B cell (primary cell): ENCODE measurements at regions not wholly inside any gene's neighbourhood (a gene's known extent, or its start where the extent isn't known, plus 50 kb on each side); places are given as distances from the start of the nearest gene placed in this dataset.

Source experiments
- ATAC-seq: fragments of 200-7000 bp; cut with Tn5 transposase; one replicate; pipeline ENCODE4 v1.10.0; 2021; ENCODE audit warnings: low read depth, mild to moderate bottlenecking, moderate number of reproducible peaks, moderate library complexity
- CTCF ChIA-PET: fragments of 350-600 bp; sonication (Branson Sonifier 250); formaldehyde crosslinking; loops from one replicate; lab custom pipeline; 2021; ENCODE audit warnings: antibody characterized with exemption, inconsistent platforms; lab: Charles Lee
- POLR2A ChIA-PET: fragments of 350-600 bp; sonication (Branson Sonifier 250); formaldehyde crosslinking; loops from one replicate; lab custom pipeline; 2021; ENCODE audit warnings: antibody characterized with exemption; lab: Charles Lee
- DNase-seq: peaks from one replicate; pipeline ENCODE4 v3.0.0; 2013
- H2AFZ ChIP-seq: 2 replicates; pipeline ENCODE4 v1.6.1; 2012; ENCODE audit warnings: mild to moderate bottlenecking, low read depth, low read length; ENCODE audit not compliant: insufficient read depth, poor library complexity, severe bottlenecking
- H3K27ac ChIP-seq, 2 donors: 1 replicate in 1 of 2; 2 replicates in 1 of 2; pipeline ENCODE4 v1.5.1; 2012 to 2013; ENCODE audit warnings: low read length in 2 of 2, mild to moderate bottlenecking in 2 of 2, moderate library complexity in 1 of 2
- H3K27me3 ChIP-seq, 4 experiments: fragments of 200-600 bp in 1 of 4; sonication (generic) in 1 of 4; replicated peaks in 1 of 4; 1 replicate in 2 of 4; 2 replicates in 2 of 4; pipeline versions ENCODE4 v1.6.1 to v1.7.0; 2013 to 2016; ENCODE audit warnings: low read length in 3 of 4, mild to moderate bottlenecking in 2 of 4, mixed read lengths in 1 of 4, moderate library complexity in 1 of 4; ENCODE audit not compliant: insufficient read depth in 4 of 4, control insufficient read depth in 3 of 4; ENCODE audit errors: control extremely low read depth in 1 of 4
- H3K36me3 ChIP-seq, 2 experiments: replicated peaks in 1 of 2; 1 replicate in 1 of 2; 2 replicates in 1 of 2; pipeline versions ENCODE4 v1.6.1 to v1.7.1; 2013; ENCODE audit warnings: low read length in 1 of 2; ENCODE audit not compliant: insufficient read depth in 2 of 2, control insufficient read depth in 1 of 2; ENCODE audit errors: control extremely low read depth in 1 of 2, extremely low read depth in 1 of 2
- H3K4me1 ChIP-seq, 2 donors: fragments of 200-600 bp in 1 of 2; sonication (generic) in 1 of 2; 1 replicate in 1 of 2; 2 replicates in 1 of 2; pipeline versions ENCODE4 v1.5.1 to v1.6.1; 2013 to 2017; ENCODE audit warnings: low read length in 2 of 2; ENCODE audit not compliant: control insufficient read depth in 2 of 2, insufficient read depth in 2 of 2
- H3K4me2 ChIP-seq: replicated peaks from 2 replicates; pipeline ENCODE3; 2012; ENCODE audit warnings: mild to moderate bottlenecking, low read depth, low read length; ENCODE audit not compliant: poor library complexity, severe bottlenecking
- H3K4me3 ChIP-seq, 5 experiments: fragments of 200-600 bp in 1 of 5; sonication (generic) in 1 of 5; 1 replicate in 3 of 5; 2 replicates in 2 of 5; pipeline versions ENCODE4 v1.5.1 to v1.7.0; 2011 to 2016; ENCODE audit warnings: low read length in 4 of 5, mild to moderate bottlenecking in 4 of 5, low read depth in 2 of 5, control low read depth in 1 of 5, moderate library complexity in 1 of 5; ENCODE audit not compliant: insufficient read depth in 1 of 5; ENCODE audit errors: control extremely low read depth in 1 of 5, extremely low read depth in 1 of 5
- H3K79me2 ChIP-seq: fragments of 200-600 bp; sonication (generic); one replicate; pipeline ENCODE4 v1.6.0; 2016; ENCODE audit warnings: low read length; ENCODE audit not compliant: control insufficient read depth, insufficient read depth
- H3K9ac ChIP-seq: fragments of 200-600 bp; sonication (generic); 2 replicates; pipeline ENCODE4 v1.6.1; 2017; ENCODE audit warnings: mild to moderate bottlenecking, low read length, moderate library complexity
- H3K9me3 ChIP-seq, 3 donors: one replicate each; pipeline versions ENCODE4 v1.6.1 to v1.7.1; 2013; ENCODE audit warnings: low read length in 2 of 3; ENCODE audit not compliant: control insufficient read depth in 2 of 3, insufficient read depth in 1 of 3; ENCODE audit errors: control extremely low read depth in 1 of 3
- H4K20me1 ChIP-seq: 2 replicates; pipeline ENCODE4 v1.6.0; 2012; ENCODE audit warnings: mild to moderate bottlenecking, low read length; ENCODE audit not compliant: insufficient read depth, control insufficient read depth, poor library complexity, severe bottlenecking
- H3K27ac Mint-ChIP-seq: one replicate; pipeline ENCODE4 v1.8.0; 2021; ENCODE audit warnings: mixed read lengths
- H3K27me3 Mint-ChIP-seq: one replicate; pipeline ENCODE4 v1.8.0; 2021; ENCODE audit warnings: mixed read lengths
- H3K4me1 Mint-ChIP-seq: one replicate; pipeline ENCODE4 v1.8.0; 2021; ENCODE audit warnings: mixed read lengths
- H3K4me3 Mint-ChIP-seq: one replicate; pipeline ENCODE4 v1.8.0; 2021; ENCODE audit warnings: mixed read lengths
- H3K9me3 Mint-ChIP-seq: one replicate; pipeline ENCODE4 v1.8.0; 2022; ENCODE audit warnings: mixed read lengths; ENCODE audit not compliant: insufficient read depth
- EZH2 ChIP-seq: IDR thresholded peaks from 2 replicates; pipeline ENCODE4 v1.6.1; 2012; ENCODE audit warnings: borderline replicate concordance, low read depth, mild to moderate bottlenecking, moderate library complexity, low read length; ENCODE audit not compliant: insufficient read depth, poor library complexity, severe bottlenecking
- WGBS: methylation state at CpG from one replicate; pipeline ENCODE4 v1.1.5; 2013; ENCODE audit warnings: missing lambda C conversion rate; ENCODE audit not compliant: insufficient coverage; 5-methylcytosine and 5-hydroxymethylcytosine counted together
- intact Hi-C: fragments of 100-400 bp; cut with micrococcal nuclease; formaldehyde crosslinking; loops from one replicate; pipeline ENCODE4 v1.10.0; 2022
- TF ChIP-seq, protein P1 (sequence below): fragments of 200-600 bp; IDR thresholded peaks from one replicate; pipeline ENCODE4 v1.8.0; 2022; ENCODE audit warnings: antibody characterized with exemption, mild to moderate bottlenecking

DNA sequence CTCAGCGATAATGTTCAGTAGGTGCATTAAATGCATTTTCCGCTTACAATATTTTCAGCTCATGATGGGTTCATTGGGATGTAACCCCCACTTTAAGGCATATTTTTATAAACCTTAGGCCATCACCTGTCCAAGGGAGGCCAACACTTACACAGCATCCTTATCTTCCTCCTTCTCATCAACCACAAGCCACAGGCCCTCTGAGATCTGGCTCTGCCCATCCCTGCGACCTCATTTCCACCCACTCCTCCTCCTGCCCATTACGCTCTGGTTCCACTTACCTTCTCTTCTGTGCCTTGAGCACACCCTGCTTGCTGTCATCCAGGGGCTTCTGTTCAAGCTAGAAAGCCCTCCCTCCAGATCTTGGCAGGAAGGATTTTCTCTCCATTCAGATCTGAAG lies 93.2 kb downstream of the EGLN3 start:
- 81% methylated on average over 3 of the region's 4 CpGs for WGBS

DNA sequence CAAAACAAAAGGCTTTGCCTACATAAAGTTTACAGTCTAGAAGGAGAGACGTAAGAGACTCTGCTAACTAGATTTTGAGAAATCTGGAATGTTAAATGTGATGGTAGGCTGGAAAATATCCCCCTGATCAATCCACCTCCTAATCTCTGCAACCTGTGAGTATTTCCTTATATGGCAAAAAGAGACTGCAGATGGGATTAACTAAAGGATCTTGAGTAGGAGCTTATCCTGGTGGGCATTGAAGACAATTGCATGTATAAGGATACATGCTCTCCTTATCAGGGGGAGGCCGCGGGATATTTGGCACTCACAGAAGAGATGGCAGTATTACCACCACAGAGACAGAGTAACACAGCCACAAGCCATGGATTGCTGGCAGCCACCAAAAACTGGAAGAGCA lies 95.2 kb downstream of the EGLN3 start:
- no peak for TF ChIP-seq EZH2
- TF ChIP-seq, protein P1, sequence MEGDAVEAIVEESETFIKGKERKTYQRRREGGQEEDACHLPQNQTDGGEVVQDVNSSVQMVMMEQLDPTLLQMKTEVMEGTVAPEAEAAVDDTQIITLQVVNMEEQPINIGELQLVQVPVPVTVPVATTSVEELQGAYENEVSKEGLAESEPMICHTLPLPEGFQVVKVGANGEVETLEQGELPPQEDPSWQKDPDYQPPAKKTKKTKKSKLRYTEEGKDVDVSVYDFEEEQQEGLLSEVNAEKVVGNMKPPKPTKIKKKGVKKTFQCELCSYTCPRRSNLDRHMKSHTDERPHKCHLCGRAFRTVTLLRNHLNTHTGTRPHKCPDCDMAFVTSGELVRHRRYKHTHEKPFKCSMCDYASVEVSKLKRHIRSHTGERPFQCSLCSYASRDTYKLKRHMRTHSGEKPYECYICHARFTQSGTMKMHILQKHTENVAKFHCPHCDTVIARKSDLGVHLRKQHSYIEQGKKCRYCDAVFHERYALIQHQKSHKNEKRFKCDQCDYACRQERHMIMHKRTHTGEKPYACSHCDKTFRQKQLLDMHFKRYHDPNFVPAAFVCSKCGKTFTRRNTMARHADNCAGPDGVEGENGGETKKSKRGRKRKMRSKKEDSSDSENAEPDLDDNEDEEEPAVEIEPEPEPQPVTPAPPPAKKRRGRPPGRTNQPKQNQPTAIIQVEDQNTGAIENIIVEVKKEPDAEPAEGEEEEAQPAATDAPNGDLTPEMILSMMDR: no peak
- H3K27me3 ChIP-seq: no peaks in the 10 kb centered on the region
- ATAC-seq (no peak), DNase-seq (no peak)
- no peaks in the 10 kb centered on the region for H3K9me3 ChIP-seq
- intact Hi-C loops: no loop called here
- no peak overlapping the region for H3K4me2 ChIP-seq
- Mint-ChIP-seq H3K9me3 (no peaks in the 10 kb centered on the region), H3K4me3 (no peak overlapping the region), H3K27ac (no peak overlapping the region), H3K27me3 (peaks cover 5% of the 10 kb centered on the region), H3K4me1 (no peaks in the 10 kb centered on the region)
- ChIA-PET POLR2A (no interaction called here), CTCF (no interaction called here)
- H2AFZ ChIP-seq: no peak overlapping the region
- H3K9ac ChIP-seq: no peak overlapping the region
- no peaks in the 10 kb centered on the region for H4K20me1 ChIP-seq
- H3K36me3 ChIP-seq: no peaks in the 10 kb centered on the region
- no peak overlapping the region for H3K4me3 ChIP-seq
- H3K4me1 ChIP-seq: no peaks in the 10 kb centered on the region
- no peak overlapping the region for H3K27ac ChIP-seq
- H3K79me2 ChIP-seq: no peaks in the 10 kb centered on the region
- no CpG with 5 or more reads among the region's 3 CpGs for WGBS

More for the DNA sequence above, 93.2 kb downstream of the EGLN3 start:
- Mint-ChIP-seq H3K27me3 (peaks cover 5% of the 10 kb centered on the region), H3K27ac (no peak overlapping the region), H3K4me1 (no peaks in the 10 kb centered on the region), H3K4me3 (no peak overlapping the region), H3K9me3 (no peaks in the 10 kb centered on the region)
- ChIA-PET CTCF (interaction anchor here (1.0 kb wide), 1 partner anchor 10 kb away, joined by 3 read pairs; no protein-coding TSS in a partner anchor), POLR2A (no interaction called here)
- no peaks in the 10 kb centered on the region for H4K20me1 ChIP-seq
- intact Hi-C loops: no loop called here
- no peak overlapping the region for H3K4me3 ChIP-seq
- H3K4me1 ChIP-seq: no peaks in the 10 kb centered on the region
- no peaks in the 10 kb centered on the region for H3K79me2 ChIP-seq
- ATAC-seq: no peak
- no peak overlapping the region for H2AFZ ChIP-seq
- H3K36me3 ChIP-seq: no peaks in the 10 kb centered on the region
- no peaks in the 10 kb centered on the region for H3K27me3 ChIP-seq
- no peak for DNase-seq
- no peak overlapping the region for H3K4me2 ChIP-seq
- no peak overlapping the region for H3K9ac ChIP-seq
- H3K9me3 ChIP-seq: no peaks in the 10 kb centered on the region
- H3K27ac ChIP-seq: no peak overlapping the region
- TF ChIP-seq EZH2: no peak
- TF ChIP-seq, protein P1: no peak
